Liver (tissue), 8 donors: ENCODE measurements at regions not wholly inside any gene's neighbourhood (a gene's known extent, or its start where the extent isn't known, plus 50 kb on each side); places are given as distances from the start of the nearest gene placed in this dataset.

Source experiments
- DNase-seq: peaks from one replicate; pipeline ENCODE4 v3.0.0-alpha.2; 2017; ENCODE audit warnings: low spot score
- H3K27ac ChIP-seq, 2 donors: one replicate each; pipeline ENCODE4 v1.7.0; 2013; ENCODE audit warnings: inconsistent platforms in 2 of 2, low read length in 2 of 2, control low read depth in 1 of 2, low read depth in 1 of 2, mild to moderate bottlenecking in 1 of 2
- H3K27me3 ChIP-seq, 4 donors: one replicate each; pipeline versions ENCODE4 v1.6.1 to v1.7.0; 2013; ENCODE audit warnings: low read length in 3 of 4, inconsistent platforms in 1 of 4, mild to moderate bottlenecking in 1 of 4, moderate library complexity in 1 of 4; ENCODE audit not compliant: control insufficient read depth in 4 of 4, insufficient read depth in 4 of 4
- H3K36me3 ChIP-seq, 4 donors: one replicate each; pipeline versions ENCODE4 v1.6.1 to v1.7.0; 2013; ENCODE audit warnings: low read length in 3 of 4, mild to moderate bottlenecking in 3 of 4, low read depth in 1 of 4, moderate library complexity in 1 of 4; ENCODE audit not compliant: control insufficient read depth in 4 of 4, insufficient read depth in 3 of 4
- H3K4me1 ChIP-seq, 4 donors: one replicate each; pipeline versions ENCODE4 v1.6.1 to v1.7.0; 2013; ENCODE audit warnings: low read length in 3 of 4, mild to moderate bottlenecking in 3 of 4, moderate library complexity in 1 of 4; ENCODE audit not compliant: control insufficient read depth in 4 of 4, insufficient read depth in 4 of 4
- H3K4me3 ChIP-seq, 3 donors: one replicate each; pipeline versions ENCODE4 v1.6.1 to v1.7.0; 2013; ENCODE audit warnings: low read length in 3 of 3, control low read depth in 1 of 3, low read depth in 1 of 3, mild to moderate bottlenecking in 1 of 3
- H3K9ac ChIP-seq, 2 donors: one replicate each; pipeline ENCODE4 v1.7.0; 2013; ENCODE audit warnings: low read length in 2 of 2, mild to moderate bottlenecking in 2 of 2, moderate library complexity in 2 of 2, control low read depth in 1 of 2, low read depth in 1 of 2
- H3K9me3 ChIP-seq, 4 donors: one replicate each; pipeline versions ENCODE4 v1.6.1 to v1.7.0; 2013; ENCODE audit warnings: low read length in 3 of 4; ENCODE audit not compliant: control insufficient read depth in 4 of 4
- ATF3 ChIP-seq: IDR thresholded peaks from 2 replicates; pipeline ENCODE4 v1.6.1; 2016; ENCODE audit warnings: antibody characterized with exemption
- CTCF ChIP-seq: fragments of 150-350 bp; IDR thresholded peaks from 2 replicates; pipeline ENCODE4 v1.5.1; 2017; ENCODE audit warnings: improper control_type of control experiment, low read depth, low read length; ENCODE audit not compliant: missing input control
- EGR1 ChIP-seq, 2 donors: IDR thresholded peaks; 2 replicates each; pipeline ENCODE4 v1.6.1; 2016 to 2018; ENCODE audit warnings: antibody characterized with exemption in 2 of 2, low read depth in 2 of 2
- FOXA1 ChIP-seq: IDR thresholded peaks from 2 replicates; pipeline ENCODE4 v1.6.1; 2016; ENCODE audit warnings: antibody characterized with exemption
- FOXA2 ChIP-seq: IDR thresholded peaks from 2 replicates; pipeline ENCODE4 v1.6.1; 2016; ENCODE audit warnings: antibody characterized with exemption
- GABPA ChIP-seq, 2 donors: IDR thresholded peaks in 1 of 2; conservative IDR thresholded peaks in 1 of 2; 2 replicates each; pipeline ENCODE4 v1.6.1; 2016; ENCODE audit warnings: antibody characterized with exemption in 2 of 2, mild to moderate bottlenecking in 1 of 2, moderate library complexity in 1 of 2
- HNF4A ChIP-seq, 2 donors: conservative IDR thresholded peaks; 2 replicates each; pipeline ENCODE4 v1.6.1; 2016; ENCODE audit warnings: antibody characterized with exemption in 2 of 2, mild to moderate bottlenecking in 2 of 2
- HNF4G ChIP-seq: IDR thresholded peaks from 2 replicates; pipeline ENCODE4 v1.6.1; 2016; ENCODE audit warnings: antibody characterized with exemption
- JUND ChIP-seq, 2 donors: IDR thresholded peaks; 2 replicates each; pipeline ENCODE4 v1.6.1; 2016; ENCODE audit warnings: antibody characterized with exemption in 2 of 2
- MAX ChIP-seq: IDR thresholded peaks from 2 replicates; pipeline ENCODE4 v1.6.1; 2016; ENCODE audit warnings: antibody characterized with exemption
- NR2F2 ChIP-seq: IDR thresholded peaks from 2 replicates; pipeline ENCODE4 v1.6.1; 2016; ENCODE audit warnings: antibody characterized with exemption
- RAD21 ChIP-seq, 2 donors: IDR thresholded peaks; 2 replicates each; pipeline ENCODE4 v1.6.1; 2016; ENCODE audit warnings: antibody characterized with exemption in 2 of 2, mild to moderate bottlenecking in 2 of 2
- RXRA ChIP-seq, 2 donors: IDR thresholded peaks; 2 replicates each; pipeline ENCODE4 v1.6.1; 2017 to 2018; ENCODE audit warnings: antibody characterized with exemption in 2 of 2, mild to moderate bottlenecking in 1 of 2
- SP1 ChIP-seq: IDR thresholded peaks from 2 replicates; pipeline ENCODE4 v1.6.1; 2018; ENCODE audit warnings: antibody characterized with exemption, mild to moderate bottlenecking
- TAF1 ChIP-seq: conservative IDR thresholded peaks from 2 replicates; pipeline ENCODE4 v1.6.1; 2016; ENCODE audit warnings: antibody characterized with exemption, mild to moderate bottlenecking
- YY1 ChIP-seq: IDR thresholded peaks from 2 replicates; pipeline ENCODE4 v1.6.1; 2016; ENCODE audit warnings: antibody characterized with exemption, mild to moderate bottlenecking
- WGBS: extraction: QIAGEN DNeasy Blood & Tissue Kit; methylation state at CpG from one replicate; pipeline ENCODE4 v1.1.7; 2013; 5-methylcytosine and 5-hydroxymethylcytosine counted together
- donor health status: healthy.
- donor health status: healthy.
- donor health status: healthy.
- donor health status: healthy.
- donor health status: healthy.

- 36% methylated on average over 2 of the region's 2 CpGs for WGBS
- TF ChIP-seq MAX = no peak
- TF ChIP-seq FOXA2 = no peak
- no peak for TF ChIP-seq EGR1 (IDR thresholded peaks at IDR 0.05; ENCODE audit: low read depth in 2 of 2)
- TF ChIP-seq HNF4A (conservative IDR thresholded peaks at IDR 0.05) = no peak
- TF ChIP-seq TAF1 = no peak
- TF ChIP-seq JUND (IDR thresholded peaks at IDR 0.05) = no peak
- TF ChIP-seq CTCF = no peak
- TF ChIP-seq NR2F2 = no peak
- no peak for TF ChIP-seq RXRA (IDR thresholded peaks at IDR 0.05)
- TF ChIP-seq YY1 = no peak
- TF ChIP-seq GABPA (IDR thresholded peaks at IDR 0.05 in 1 of 2, conservative IDR thresholded peaks at IDR 0.05 in 1 of 2) = no peak
- no peak for TF ChIP-seq FOXA1
- no peak for TF ChIP-seq RAD21 (IDR thresholded peaks at IDR 0.05)
- TF ChIP-seq SP1 = no peak
- TF ChIP-seq ATF3 = no peak
- H3K36me3 ChIP-seq = no peaks in the 10 kb centered on the region
- no peak overlapping the region for H3K9ac ChIP-seq
- no peaks in the 10 kb centered on the region for H3K9me3 ChIP-seq
- H3K4me1 ChIP-seq = no peaks in the 10 kb centered on the region
- H3K27me3 ChIP-seq = peaks cover 0 to 3% (median 0%) of the 10 kb centered on the region in 4 donors
- H3K4me3 ChIP-seq = no peak overlapping the region
- DNase-seq = no peak
- no peak overlapping the region for H3K27ac ChIP-seq
Measured at GRCh38 chr9:103894184-103894583, 199.9 kb upstream of the SMC2 start.

GRCh38 chr9:103898550-103898949, 195.6 kb upstream of the SMC2 start:
- Histone ChIP-seq H3K36me3 (no peaks in the 10 kb centered on the region), H3K9me3 (no peaks in the 10 kb centered on the region), H3K4me1 (no peaks in the 10 kb centered on the region), H3K4me3 (no peak overlapping the region), H3K27ac (no peak overlapping the region), H3K9ac (no peak overlapping the region), H3K27me3 (peaks cover 0 to 3% (median 0%) of the 10 kb centered on the region in 4 donors)
- TF ChIP-seq RXRA (IDR thresholded peaks at IDR 0.05) = no peak
- no peak for TF ChIP-seq RAD21 (IDR thresholded peaks at IDR 0.05)
- TF ChIP-seq YY1 = no peak
- no peak for TF ChIP-seq TAF1
- TF ChIP-seq EGR1 (IDR thresholded peaks at IDR 0.05; ENCODE audit: low read depth in 2 of 2) = no peak
- no peak for TF ChIP-seq HNF4G
- no peak for TF ChIP-seq FOXA2
- no peak for TF ChIP-seq GABPA (IDR thresholded peaks at IDR 0.05 in 1 of 2, conservative IDR thresholded peaks at IDR 0.05 in 1 of 2)
- TF ChIP-seq FOXA1 = no peak
- TF ChIP-seq CTCF = no peak
- TF ChIP-seq SP1 = no peak
- DNase-seq = no peak
- 5% methylated on average over 1 of the region's 1 CpG for WGBS
